Endothelial cell of umbilical vein (primary cell): ENCODE measurements at regions not wholly inside any gene's neighbourhood (a gene's known extent, or its start where the extent isn't known, plus 50 kb on each side); places are given as distances from the start of the nearest gene placed in this dataset.

ENCODE experiments used
- BruUV-seq: library from RNA; stranded (reverse); fragments of 400-500 nt; replicated peaks from 2 replicates; lab custom pipeline; 2021; lab: Mats Ljungman, UMichigan
- CTCF ChIA-PET: fragments of 300-600, 350-600 bp; sonication (Branson Sonifier 250); formaldehyde crosslinking; loops from one replicate; lab custom pipeline; 2021; ENCODE audit warnings: antibody characterized with exemption, inconsistent platforms; lab: Charles Lee
- POLR2A ChIA-PET: fragments of 300-600, 350-600 bp; sonication (Branson Sonifier 250); formaldehyde crosslinking; loops from one replicate; lab custom pipeline; 2021; ENCODE audit warnings: antibody characterized with exemption, inconsistent platforms; lab: Charles Lee
- DNase-seq: peaks from one replicate; pipeline ENCODE4 v3.0.0-alpha.2; 2011; ENCODE audit warnings: low read depth, low spot score
- FAIRE-seq: peaks from 2 replicates; lab custom pipeline; 2011; peaks lifted over from hg19 to GRCh38; lab: Jason Lieb, UNC
- H2AFZ ChIP-seq: 2 replicates; pipeline ENCODE4 v1.6.0; 2012; ENCODE audit warnings: low read depth, low read length, control low read depth, inconsistent platforms
- H3K27ac ChIP-seq: 2 replicates; pipeline ENCODE4 v1.5.1; 2011; ENCODE audit warnings: low read depth, mild to moderate bottlenecking, control low read depth, low read length, moderate library complexity; ENCODE audit not compliant: insufficient read depth
- H3K27me3 ChIP-seq, 2 experiments: 2 replicates each; pipeline versions ENCODE4 v1.6.0 to v1.6.1; 2011; ENCODE audit warnings: low read length in 2 of 2, mixed read lengths in 1 of 2; ENCODE audit not compliant: control insufficient read depth in 2 of 2, insufficient read depth in 2 of 2
- H3K36me3 ChIP-seq, 2 experiments: 2 replicates in 1 of 2; 3 replicates in 1 of 2; pipeline ENCODE4 v1.5.1; 2011; ENCODE audit warnings: low read length in 2 of 2, mild to moderate bottlenecking in 1 of 2, moderate library complexity in 1 of 2; ENCODE audit not compliant: control insufficient read depth in 2 of 2, insufficient read depth in 2 of 2; ENCODE audit errors: extremely low read depth in 1 of 2
- H3K4me1 ChIP-seq: 3 replicates; pipeline ENCODE4 v1.5.1; 2011; ENCODE audit warnings: mild to moderate bottlenecking, low read length; ENCODE audit not compliant: control insufficient read depth, insufficient read depth; ENCODE audit errors: extremely low read depth
- H3K4me2 ChIP-seq: 2 replicates; pipeline ENCODE4 v1.6.1; 2011; ENCODE audit warnings: low read length, control low read depth, mixed read lengths; ENCODE audit not compliant: insufficient read depth
- H3K4me3 ChIP-seq, 3 experiments: fragments of 200-600 bp in 1 of 3; sonication (generic), shearing (Covaris generic) in 1 of 3; replicated peaks in 1 of 3; 2 replicates each; pipeline ENCODE4 v1.5.1; 2011 to 2016; ENCODE audit warnings: control low read depth in 3 of 3, low read length in 3 of 3, mild to moderate bottlenecking in 2 of 3, inconsistent platforms in 1 of 3, low read depth in 1 of 3, moderate library complexity in 1 of 3; ENCODE audit not compliant: insufficient read depth in 1 of 3
- H3K79me2 ChIP-seq: 2 replicates; pipeline ENCODE4 v1.6.0; 2012; ENCODE audit warnings: low read length, inconsistent platforms; ENCODE audit not compliant: control insufficient read depth, insufficient read depth
- H3K9ac ChIP-seq: replicated peaks from 2 replicates; pipeline ENCODE3; 2011; ENCODE audit warnings: low read length, control low read depth; ENCODE audit not compliant: insufficient read depth; ENCODE audit errors: extremely low read depth
- H3K9me1 ChIP-seq: replicated peaks from 3 replicates; pipeline ENCODE4 v1.6.0; 2011; ENCODE audit warnings: mild to moderate bottlenecking, low read length; ENCODE audit not compliant: control insufficient read depth, insufficient read depth; ENCODE audit errors: extremely low read depth
- H3K9me3 ChIP-seq: replicated peaks from 2 replicates; pipeline ENCODE4 v1.5.1; 2012; ENCODE audit warnings: low read length, inconsistent platforms; ENCODE audit not compliant: control insufficient read depth, insufficient read depth
- H4K20me1 ChIP-seq: replicated peaks from 2 replicates; pipeline ENCODE3; 2011; ENCODE audit warnings: mild to moderate bottlenecking, low read length; ENCODE audit not compliant: control insufficient read depth, insufficient read depth; ENCODE audit errors: extremely low read depth
- EZH2 ChIP-seq: IDR thresholded peaks from 2 replicates; pipeline ENCODE4 v1.6.1; 2012; ENCODE audit warnings: borderline replicate concordance, low read depth, mild to moderate bottlenecking, moderate library complexity, low read length, inconsistent platforms; ENCODE audit not compliant: severe bottlenecking
- FOS ChIP-seq: IDR thresholded peaks from 2 replicates; pipeline ENCODE4 v1.6.1; 2011; ENCODE audit warnings: mild to moderate bottlenecking, low read length, moderate library complexity, borderline replicate concordance; ENCODE audit not compliant: insufficient read depth
- GATA2 ChIP-seq: IDR thresholded peaks from 2 replicates; pipeline ENCODE4 v1.7.0; 2011; ENCODE audit warnings: low read depth, mild to moderate bottlenecking, moderate library complexity, mixed read lengths, low read length; ENCODE audit not compliant: insufficient read length, insufficient read depth
- JUN ChIP-seq: IDR thresholded peaks from 2 replicates; pipeline ENCODE4 v1.6.1; 2011; ENCODE audit warnings: borderline replicate concordance, low read depth; ENCODE audit not compliant: insufficient read length, insufficient read depth
- MYC ChIP-seq: IDR thresholded peaks from one replicate; pipeline ENCODE4 v1.6.1; 2011; ENCODE audit warnings: mild to moderate bottlenecking, low read depth, low read length
- POLR2A ChIP-seq: IDR thresholded peaks from 2 replicates; pipeline ENCODE4 v1.6.1; 2012; ENCODE audit warnings: low read depth, mild to moderate bottlenecking, control low read depth, low read length
- POLR2AphosphoS5 ChIP-seq: IDR thresholded peaks from 2 replicates; pipeline ENCODE4 v1.6.1; 2012; ENCODE audit warnings: low read depth, mild to moderate bottlenecking, control low read depth, low read length, moderate library complexity; ENCODE audit not compliant: insufficient read depth
- dilution Hi-C: fragments of 300-500 bp; cut with MboI; formaldehyde crosslinking; loops from one replicate; pipeline ENCODE4 v1.15.0; 2019; ENCODE audit warnings: low sequenced_read_pairs; ENCODE audit not compliant: extremely low pct_ligation_motif_present
- intact Hi-C: fragments of 100-400 bp; cut with micrococcal nuclease; formaldehyde crosslinking; loops from one replicate; pipeline ENCODE4 v1.10.0; 2022
- TF ChIP-seq, protein P1 (sequence below): IDR thresholded peaks from 2 replicates; pipeline ENCODE4 v1.6.1; 2011; ENCODE audit not compliant: insufficient read depth, insufficient read length
- TF ChIP-seq, protein P2 (sequence below), 2 donors: IDR thresholded peaks; 1 replicate in 1 of 2; 2 replicates in 1 of 2; pipeline ENCODE4 v1.5.1; 2011; ENCODE audit warnings: low read length in 2 of 2, mild to moderate bottlenecking in 2 of 2, moderate library complexity in 2 of 2, control low read depth in 1 of 2, inconsistent platforms in 1 of 2, low read depth in 1 of 2; ENCODE audit not compliant: insufficient read depth in 1 of 2; ENCODE audit errors: extremely low read depth in 1 of 2

DNA sequence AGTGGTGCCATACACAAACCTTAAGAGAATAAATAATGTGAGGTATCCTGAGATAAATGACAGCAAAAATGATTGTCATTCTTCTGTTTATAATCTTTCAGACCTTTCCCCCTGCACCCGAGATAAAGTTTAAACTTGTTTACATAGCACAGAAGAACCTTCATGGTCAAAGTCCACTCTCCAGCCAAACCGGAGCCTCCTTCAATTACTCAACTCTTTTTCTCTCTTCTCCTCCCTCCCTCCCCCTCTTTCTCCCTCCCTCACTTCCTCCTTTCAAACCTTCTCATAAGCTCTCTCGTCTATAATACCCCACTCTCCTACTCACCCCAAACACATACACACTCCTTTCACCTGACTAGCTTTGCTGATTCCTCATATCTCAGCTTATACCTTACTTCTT is 198.9 kb downstream of the EFHB start:
- Histone ChIP-seq H2AFZ (no peak overlapping the region), H4K20me1 (no peaks in the 10 kb centered on the region), H3K9me1 (no peaks in the 10 kb centered on the region), H3K4me2 (no peak overlapping the region), H3K4me1 (no peaks in the 10 kb centered on the region), H3K9ac (no peak overlapping the region), H3K4me3 (no peak overlapping the region), H3K27ac (no peak overlapping the region), H3K27me3 (no peaks in the 10 kb centered on the region), H3K36me3 (no peaks in the 10 kb centered on the region), H3K79me2 (no peaks in the 10 kb centered on the region), H3K9me3 (peaks cover 3% of the 10 kb centered on the region)
- intact Hi-C loops: no loop called here
- DNase-seq (no peak), FAIRE-seq (no peak)
- ChIA-PET CTCF (no interaction called here), POLR2A (no interaction called here)
- dilution Hi-C loops: no loop called here
- TF ChIP-seq POLR2AphosphoS5: no peak
- TF ChIP-seq, protein P1, sequence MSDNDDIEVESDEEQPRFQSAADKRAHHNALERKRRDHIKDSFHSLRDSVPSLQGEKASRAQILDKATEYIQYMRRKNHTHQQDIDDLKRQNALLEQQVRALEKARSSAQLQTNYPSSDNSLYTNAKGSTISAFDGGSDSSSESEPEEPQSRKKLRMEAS: no peak
- no peak for TF ChIP-seq EZH2
- TF ChIP-seq, protein P2, sequence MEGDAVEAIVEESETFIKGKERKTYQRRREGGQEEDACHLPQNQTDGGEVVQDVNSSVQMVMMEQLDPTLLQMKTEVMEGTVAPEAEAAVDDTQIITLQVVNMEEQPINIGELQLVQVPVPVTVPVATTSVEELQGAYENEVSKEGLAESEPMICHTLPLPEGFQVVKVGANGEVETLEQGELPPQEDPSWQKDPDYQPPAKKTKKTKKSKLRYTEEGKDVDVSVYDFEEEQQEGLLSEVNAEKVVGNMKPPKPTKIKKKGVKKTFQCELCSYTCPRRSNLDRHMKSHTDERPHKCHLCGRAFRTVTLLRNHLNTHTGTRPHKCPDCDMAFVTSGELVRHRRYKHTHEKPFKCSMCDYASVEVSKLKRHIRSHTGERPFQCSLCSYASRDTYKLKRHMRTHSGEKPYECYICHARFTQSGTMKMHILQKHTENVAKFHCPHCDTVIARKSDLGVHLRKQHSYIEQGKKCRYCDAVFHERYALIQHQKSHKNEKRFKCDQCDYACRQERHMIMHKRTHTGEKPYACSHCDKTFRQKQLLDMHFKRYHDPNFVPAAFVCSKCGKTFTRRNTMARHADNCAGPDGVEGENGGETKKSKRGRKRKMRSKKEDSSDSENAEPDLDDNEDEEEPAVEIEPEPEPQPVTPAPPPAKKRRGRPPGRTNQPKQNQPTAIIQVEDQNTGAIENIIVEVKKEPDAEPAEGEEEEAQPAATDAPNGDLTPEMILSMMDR (IDR thresholded peaks at IDR 0.05; ENCODE audit: extremely low read depth in 1 of 2, insufficient read depth in 1 of 2, low read depth in 1 of 2, low read length in 2 of 2): no peak
- TF ChIP-seq MYC: no peak
- no peak for TF ChIP-seq FOS
- no peak for TF ChIP-seq GATA2
- no peak for TF ChIP-seq POLR2A
- no peak for TF ChIP-seq JUN
- no TSS peak for BruUV-seq
